ENCODE measurements at regions not wholly inside any gene's neighbourhood (a gene's known extent, or its start where the extent isn't known, plus 50 kb on each side); places are given as distances from the start of the nearest gene placed in this dataset.

DNA sequence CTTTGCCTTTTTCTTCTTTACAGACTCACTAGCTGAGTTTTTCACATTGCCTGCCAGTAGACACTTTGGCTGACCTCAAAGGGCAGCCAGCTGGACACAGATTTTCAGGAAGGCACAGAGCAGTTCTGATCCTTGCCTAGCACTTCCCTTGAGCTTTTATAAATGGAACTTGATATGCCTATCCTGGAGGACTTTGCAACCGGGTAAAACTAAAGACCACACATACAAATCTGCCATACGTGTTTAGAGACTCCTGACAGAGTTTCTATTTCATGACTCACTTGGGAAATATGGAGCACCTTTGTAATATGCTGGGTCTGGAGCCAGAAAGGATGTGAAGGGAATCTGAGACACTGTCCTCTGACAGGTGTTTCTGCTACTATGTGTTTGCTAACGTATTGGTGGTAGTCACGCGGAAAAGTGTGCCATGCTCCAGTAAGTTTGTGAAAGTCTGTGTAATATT lies 56.7 kb upstream of the RASSF6 start:
- TF ChIP-seq CTCF (IDR thresholded peaks at IDR 0.05) (no peak), POLR2A (IDR thresholded peaks at IDR 0.05) (no peak)
